Cardiac fibroblast (primary cell): ENCODE measurements at regions not wholly inside any gene's neighbourhood (a gene's known extent, or its start where the extent isn't known, plus 50 kb on each side); places are given as distances from the start of the nearest gene placed in this dataset.

Source experiments
- DNase-seq, 2 donors: peaks; one replicate each; pipeline versions ENCODE4 v3.0.0 to v3.0.0-alpha.2; 2010; ENCODE audit warnings: low read depth in 2 of 2
- H3K4me3 ChIP-seq, 2 donors: replicated peaks in 1 of 2; 1 replicate in 1 of 2; 2 replicates in 1 of 2; pipeline ENCODE4 v1.5.1; 2011; ENCODE audit warnings: low read depth in 2 of 2, low read length in 2 of 2, mild to moderate bottlenecking in 2 of 2, moderate library complexity in 1 of 2
- TF ChIP-seq, protein P1 (sequence below): IDR thresholded peaks from one replicate; pipeline ENCODE4 v1.5.1; 2011; ENCODE audit warnings: low read depth, mild to moderate bottlenecking, low read length, inconsistent platforms

DNA sequence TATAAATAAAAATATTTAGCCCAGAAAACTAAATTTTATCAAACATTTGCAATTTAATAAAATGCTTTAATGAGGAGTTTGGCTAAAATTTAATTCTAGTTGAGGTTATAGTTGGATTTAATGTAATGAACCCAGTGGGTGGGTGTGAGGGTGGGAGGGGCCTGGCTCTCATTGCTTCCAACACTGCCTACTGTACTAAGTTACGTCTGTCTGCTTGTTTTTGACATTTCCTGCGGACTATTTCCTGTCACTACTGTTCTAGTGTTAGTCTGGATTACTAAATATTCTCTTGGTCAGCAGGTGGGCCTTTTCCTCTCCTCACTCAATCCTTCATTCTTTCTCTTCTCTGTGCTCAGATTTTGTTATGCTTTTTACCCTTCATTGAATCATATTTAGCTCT, 82.5 kb upstream of the MAP3K7 start:
- TF ChIP-seq, protein P1, sequence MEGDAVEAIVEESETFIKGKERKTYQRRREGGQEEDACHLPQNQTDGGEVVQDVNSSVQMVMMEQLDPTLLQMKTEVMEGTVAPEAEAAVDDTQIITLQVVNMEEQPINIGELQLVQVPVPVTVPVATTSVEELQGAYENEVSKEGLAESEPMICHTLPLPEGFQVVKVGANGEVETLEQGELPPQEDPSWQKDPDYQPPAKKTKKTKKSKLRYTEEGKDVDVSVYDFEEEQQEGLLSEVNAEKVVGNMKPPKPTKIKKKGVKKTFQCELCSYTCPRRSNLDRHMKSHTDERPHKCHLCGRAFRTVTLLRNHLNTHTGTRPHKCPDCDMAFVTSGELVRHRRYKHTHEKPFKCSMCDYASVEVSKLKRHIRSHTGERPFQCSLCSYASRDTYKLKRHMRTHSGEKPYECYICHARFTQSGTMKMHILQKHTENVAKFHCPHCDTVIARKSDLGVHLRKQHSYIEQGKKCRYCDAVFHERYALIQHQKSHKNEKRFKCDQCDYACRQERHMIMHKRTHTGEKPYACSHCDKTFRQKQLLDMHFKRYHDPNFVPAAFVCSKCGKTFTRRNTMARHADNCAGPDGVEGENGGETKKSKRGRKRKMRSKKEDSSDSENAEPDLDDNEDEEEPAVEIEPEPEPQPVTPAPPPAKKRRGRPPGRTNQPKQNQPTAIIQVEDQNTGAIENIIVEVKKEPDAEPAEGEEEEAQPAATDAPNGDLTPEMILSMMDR: no peak
- H3K4me3 ChIP-seq: no peak overlapping the region

GRCh38 chr6:90668141-90668540, 81.3 kb upstream of the MAP3K7 start:
- H3K4me3 ChIP-seq: no peak overlapping the region
- TF ChIP-seq, protein P1: no peak
- no peak for DNase-seq

More for the DNA sequence above, 82.5 kb upstream of the MAP3K7 start:
- no peak for DNase-seq

- TF ChIP-seq, protein P1: no peak
- DNase-seq: no peak
- no peak overlapping the region for H3K4me3 ChIP-seq
Observed at GRCh38 chr6:90663873-90664272, 77.0 kb upstream of the MAP3K7 start.

- H3K4me3 ChIP-seq: no peak overlapping the region
- TF ChIP-seq, protein P1: no peak
- no peak for DNase-seq
Observed at GRCh38 chr6:90663106-90663505, 76.2 kb upstream of the MAP3K7 start.

GRCh38 chr6:90660931-90661330, 74.1 kb upstream of the MAP3K7 start:
- TF ChIP-seq, protein P1: no peak
- DNase-seq: no peak
- H3K4me3 ChIP-seq: no peak overlapping the region

DNA sequence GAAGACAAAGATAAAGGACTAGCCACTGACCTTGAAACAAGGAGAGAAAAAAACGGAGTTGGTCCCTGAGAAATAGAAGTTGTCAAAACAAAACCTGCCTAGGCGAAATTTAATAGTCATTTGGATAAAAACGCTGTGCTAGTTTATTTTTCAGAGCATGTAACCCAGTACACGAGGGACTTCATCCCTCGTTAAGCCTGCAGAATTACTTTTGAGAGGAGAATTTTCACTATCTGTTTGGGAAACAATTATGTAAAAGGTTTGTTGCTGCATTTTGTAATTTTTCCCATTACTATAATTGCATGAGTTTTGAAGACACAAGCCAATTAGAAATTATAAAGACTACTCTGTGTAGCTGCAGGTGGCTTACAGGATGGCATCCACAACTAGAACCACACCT, 71.6 kb upstream of the MAP3K7 start:
- no peak for DNase-seq
- TF ChIP-seq, protein P1: no peak
- H3K4me3 ChIP-seq: no peak overlapping the region

GRCh38 chr6:90656325-90656724, 69.5 kb upstream of the MAP3K7 start:
- TF ChIP-seq, protein P1: no peak
- DNase-seq: no peak
- no peak overlapping the region for H3K4me3 ChIP-seq
